ENCODE measurements at regions not wholly inside any gene's neighbourhood (a gene's known extent, or its start where the extent isn't known, plus 50 kb on each side); places are given as distances from the start of the nearest gene placed in this dataset.

DNA sequence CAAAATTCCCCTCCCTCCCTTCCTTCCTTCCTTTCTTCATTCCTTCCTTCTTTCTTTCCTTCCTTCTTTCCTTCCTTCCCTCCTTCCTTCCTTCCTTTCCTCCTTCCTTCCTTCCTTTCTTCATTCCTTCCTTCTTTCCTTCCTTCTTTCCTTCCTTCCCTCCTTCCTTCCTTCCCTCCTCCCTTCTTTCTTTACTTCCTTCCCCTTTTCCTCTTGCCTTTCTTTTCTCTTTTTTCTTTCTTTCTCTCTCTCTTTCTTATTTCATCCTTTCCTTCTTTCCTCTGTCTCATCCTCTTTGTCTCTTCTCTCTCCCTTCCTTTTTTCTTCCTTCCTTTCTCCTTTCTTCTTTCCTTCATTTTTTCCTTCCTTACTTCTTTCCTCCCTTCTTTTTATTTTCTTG lies 171.9 kb upstream of the BRINP3 start:
- peaks cover 4% of the 10 kb centered on the region for H3K9me3 ChIP-seq (ENCODE audit: control insufficient read depth, insufficient read depth, low read length)
- Mint-ChIP-seq H3K4me1 (no peaks in the 10 kb centered on the region), H3K4me3 (no peak overlapping the region), H3K36me3 (peaks cover 19% of the 10 kb centered on the region), H3K9me3 (peaks cover 12 to 21% of the 10 kb centered on the region in 2 donors), H3K27me3 (ENCODE audit: low read depth in 2 of 2) (no peaks in the 10 kb centered on the region), H3K27ac (no peak overlapping the region)
- ATAC-seq (no peak), DNase-seq (no peak)
- no peak overlapping the region for H3K27ac ChIP-seq (ENCODE audit: low read length)
- H3K4me3 ChIP-seq (ENCODE audit: low read length), result no peak overlapping the region
- no peak for TF ChIP-seq CTCF (IDR thresholded peaks at IDR 0.05)
- no peaks in the 10 kb centered on the region for H3K27me3 ChIP-seq (ENCODE audit: control insufficient read depth, insufficient read depth, low read length)
- intact Hi-C loops (cut with micrococcal nuclease), result no loop called here
- H3K36me3 ChIP-seq (ENCODE audit: control insufficient read depth, insufficient read depth, low read length), result no peaks in the 10 kb centered on the region
- no peaks in the 10 kb centered on the region for H3K4me1 ChIP-seq (ENCODE audit: control insufficient read depth, insufficient read depth, low read length)

GRCh38 chr1:190658907-190659306 lies 181.2 kb upstream of the BRINP3 start:
- no peaks in the 10 kb centered on the region for H3K4me1 Mint-ChIP-seq
- WGBS (ENCODE audit: insufficient coverage), result 79% methylated on average over 2 of the region's 2 CpGs
- no peak overlapping the region for H3K27ac Mint-ChIP-seq
- Histone ChIP-seq H3K4me3 (ENCODE audit: low read length) (no peak overlapping the region), H3K9me3 (ENCODE audit: control insufficient read depth, insufficient read depth, low read length) (no peaks in the 10 kb centered on the region), H3K27ac (ENCODE audit: low read length) (no peak overlapping the region), H3K4me1 (ENCODE audit: control insufficient read depth, insufficient read depth, low read length) (no peaks in the 10 kb centered on the region), H3K36me3 (ENCODE audit: control insufficient read depth, insufficient read depth, low read length) (no peaks in the 10 kb centered on the region), H3K27me3 (ENCODE audit: control insufficient read depth, insufficient read depth, low read length) (no peaks in the 10 kb centered on the region)
- no peak overlapping the region for H3K4me3 Mint-ChIP-seq
- intact Hi-C loops (cut with micrococcal nuclease), result no loop called here
- DNase-seq (no peak), ATAC-seq (no peak)
- no peak for TF ChIP-seq CTCF (IDR thresholded peaks at IDR 0.05)
- H3K9me3 Mint-ChIP-seq, result peaks cover 8 to 12% of the 10 kb centered on the region in 2 donors
- H3K27me3 Mint-ChIP-seq (ENCODE audit: low read depth in 2 of 2), result no peaks in the 10 kb centered on the region
- H3K36me3 Mint-ChIP-seq, result peaks cover 16% of the 10 kb centered on the region

DNA sequence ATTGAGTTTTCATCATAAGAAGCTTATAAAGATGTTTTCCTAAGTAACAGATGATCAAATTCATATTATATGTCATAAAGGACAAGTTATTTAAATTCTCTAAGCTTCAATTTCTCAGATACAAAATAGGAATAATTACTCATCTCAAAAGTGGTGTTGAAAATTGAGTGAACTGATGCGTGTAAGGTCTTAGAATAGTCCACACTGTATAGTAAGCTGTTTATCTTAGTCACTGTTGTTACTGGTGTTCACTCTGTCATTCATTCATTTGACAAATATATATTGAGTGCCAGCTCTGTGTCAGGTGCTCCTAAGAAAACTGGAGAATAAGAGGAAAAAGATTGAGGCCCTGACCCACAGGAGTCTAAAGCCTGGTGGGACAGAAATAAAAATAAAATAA lies 186.3 kb upstream of the BRINP3 start:
- Histone ChIP-seq H3K9me3 (ENCODE audit: control insufficient read depth, insufficient read depth, low read length) (no peaks in the 10 kb centered on the region), H3K36me3 (ENCODE audit: control insufficient read depth, insufficient read depth, low read length) (no peaks in the 10 kb centered on the region), H3K27ac (ENCODE audit: low read length) (no peak overlapping the region), H3K4me3 (ENCODE audit: low read length) (no peak overlapping the region), H3K4me1 (ENCODE audit: control insufficient read depth, insufficient read depth, low read length) (no peaks in the 10 kb centered on the region), H3K27me3 (ENCODE audit: control insufficient read depth, insufficient read depth, low read length) (no peaks in the 10 kb centered on the region)
- DNase-seq (no peak), ATAC-seq (no peak)
- H3K4me3 Mint-ChIP-seq, result no peak overlapping the region
- no peaks in the 10 kb centered on the region for H3K4me1 Mint-ChIP-seq
- no peak for TF ChIP-seq CTCF (IDR thresholded peaks at IDR 0.05)
- peaks cover 8% of the 10 kb centered on the region for H3K36me3 Mint-ChIP-seq
- intact Hi-C loops (cut with micrococcal nuclease), result no loop called here
- no peaks in the 10 kb centered on the region for H3K27me3 Mint-ChIP-seq (ENCODE audit: low read depth in 2 of 2)
- H3K27ac Mint-ChIP-seq, result no peak overlapping the region
- peaks cover 9 to 21% of the 10 kb centered on the region in 2 donors for H3K9me3 Mint-ChIP-seq
- no CpG with 5 or more reads among the region's 1 CpG for WGBS (ENCODE audit: insufficient coverage)

DNA sequence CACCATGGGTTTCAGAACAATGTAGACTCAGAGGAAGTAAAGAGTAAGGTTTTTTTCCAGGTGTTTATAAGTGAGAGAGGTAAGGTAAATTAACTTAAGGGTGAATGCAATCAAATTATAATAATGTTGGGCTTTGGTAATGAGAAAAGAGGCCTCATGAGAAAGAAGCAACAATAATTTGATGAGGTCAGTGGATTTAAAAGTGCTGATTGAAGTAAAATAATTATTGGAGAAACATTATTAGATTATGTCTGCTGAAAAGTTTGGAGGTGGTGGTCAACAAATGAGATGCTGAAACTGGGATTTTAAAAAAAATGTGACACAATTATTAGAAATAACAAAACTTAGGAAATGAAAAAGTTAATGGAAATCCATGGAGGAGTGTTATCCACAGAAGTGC lies 187.4 kb upstream of the BRINP3 start:
- Mint-ChIP-seq H3K27me3 (ENCODE audit: low read depth in 2 of 2) (no peaks in the 10 kb centered on the region), H3K36me3 (peaks cover 8% of the 10 kb centered on the region), H3K4me1 (no peaks in the 10 kb centered on the region), H3K4me3 (no peak overlapping the region), H3K27ac (no peak overlapping the region), H3K9me3 (peaks cover 12 to 27% of the 10 kb centered on the region in 2 donors)
- no peak for ATAC-seq
- no peak for TF ChIP-seq CTCF (IDR thresholded peaks at IDR 0.05)
- H3K36me3 ChIP-seq (ENCODE audit: control insufficient read depth, insufficient read depth, low read length), result no peaks in the 10 kb centered on the region
- intact Hi-C loops (cut with micrococcal nuclease), result no loop called here
- no peak overlapping the region for H3K4me3 ChIP-seq (ENCODE audit: low read length)
- no peak overlapping the region for H3K27ac ChIP-seq (ENCODE audit: low read length)
- DNase-seq, result no peak
- no peaks in the 10 kb centered on the region for H3K9me3 ChIP-seq (ENCODE audit: control insufficient read depth, insufficient read depth, low read length)
- H3K4me1 ChIP-seq (ENCODE audit: control insufficient read depth, insufficient read depth, low read length), result no peaks in the 10 kb centered on the region
- H3K27me3 ChIP-seq (ENCODE audit: control insufficient read depth, insufficient read depth, low read length), result no peaks in the 10 kb centered on the region

All from natural killer cell (primary cell).